ENCODE measurements at regions not wholly inside any gene's neighbourhood (a gene's known extent, or its start where the extent isn't known, plus 50 kb on each side); places are given as distances from the start of the nearest gene placed in this dataset.
"Not testable (repeated sequence)": the region's sequence is repeated elsewhere in the genome, so short reads cannot be mapped to it uniquely, and the experiment has no call there.

GRCh38 chr7:91787931-91788330, 92.6 kb downstream of the MTERF1 start:
- no peaks in the 10 kb centered on the region for H3K36me3 ChIP-seq (ENCODE audit: low read depth, missing control alignments)
- DNase-seq, result no peak
- no peak overlapping the region for H3K27ac ChIP-seq
- intact Hi-C loops (cut with DNase I; ENCODE audit: low total_unique reads), result no loop called here
- H3K4me3 ChIP-seq, result no peak overlapping the region
- TF ChIP-seq CTCF (IDR thresholded peaks at IDR 0.05), result no peak
- TF ChIP-seq POLR2A (IDR thresholded peaks at IDR 0.05), result no peak
- 62 to 72% methylated on average over 2 of the region's 2 CpGs for WGBS, 2 donors
- H3K4me1 ChIP-seq, result no peaks in the 10 kb centered on the region
- H3K27me3 ChIP-seq, result no peaks in the 10 kb centered on the region
- H3K9me3 ChIP-seq, result no peaks in the 10 kb centered on the region

- DNase-seq, result no peak
- H3K27ac ChIP-seq, result no peak overlapping the region
- H3K27me3 ChIP-seq, result no peaks in the 10 kb centered on the region
- H3K4me3 ChIP-seq, result no peak overlapping the region
- H3K9me3 ChIP-seq, result no peaks in the 10 kb centered on the region
- 87 to 95% methylated on average over 2 of the region's 2 CpGs for WGBS, 2 donors
- intact Hi-C loops (cut with DNase I; ENCODE audit: low total_unique reads), result no loop called here
- H3K4me1 ChIP-seq, result no peaks in the 10 kb centered on the region
- TF ChIP-seq POLR2A (IDR thresholded peaks at IDR 0.05) (no peak), CTCF (IDR thresholded peaks at IDR 0.05) (no peak)
- no peaks in the 10 kb centered on the region for H3K36me3 ChIP-seq (ENCODE audit: low read depth, missing control alignments)
Observed at GRCh38 chr7:91789086-91789485, 91.4 kb downstream of the MTERF1 start.

- H3K4me1 ChIP-seq, result no peaks in the 10 kb centered on the region
- WGBS, 2 donors, result 42 to 77% methylated on average over 1 of the region's 1 CpG
- DNase-seq, result no peak
- TF ChIP-seq CTCF (IDR thresholded peaks at IDR 0.05) (no peak), POLR2A (IDR thresholded peaks at IDR 0.05) (no peak)
- H3K4me3 ChIP-seq, result no peak overlapping the region
- H3K36me3 ChIP-seq (ENCODE audit: low read depth, missing control alignments), result no peaks in the 10 kb centered on the region
- H3K27ac ChIP-seq, result no peak overlapping the region
- H3K9me3 ChIP-seq, result no peaks in the 10 kb centered on the region
- H3K27me3 ChIP-seq, result no peaks in the 10 kb centered on the region
- intact Hi-C loops (cut with DNase I; ENCODE audit: low total_unique reads), result no loop called here
Observed at GRCh38 chr7:91789558-91789957, 90.9 kb downstream of the MTERF1 start.

GRCh38 chr7:91790646-91791045, 89.9 kb downstream of the MTERF1 start:
- intact Hi-C loops (cut with DNase I; ENCODE audit: low total_unique reads), result not testable (repeated sequence)

GRCh38 chr7:91796122-91796521, 84.4 kb downstream of the MTERF1 start:
- Histone ChIP-seq H3K4me3 (no peak overlapping the region), H3K9me3 (no peaks in the 10 kb centered on the region), H3K36me3 (ENCODE audit: low read depth, missing control alignments) (no peaks in the 10 kb centered on the region), H3K27ac (no peak overlapping the region), H3K27me3 (no peaks in the 10 kb centered on the region), H3K4me1 (no peaks in the 10 kb centered on the region)
- TF ChIP-seq CTCF (IDR thresholded peaks at IDR 0.05) (no peak), POLR2A (IDR thresholded peaks at IDR 0.05) (no peak)
- 91 to 94% methylated on average over 3 of the region's 3 CpGs for WGBS, 2 donors
- no peak for DNase-seq
- intact Hi-C loops (cut with DNase I; ENCODE audit: low total_unique reads), result no loop called here

More at GRCh38 chr7:91790646-91791045, 89.9 kb downstream of the MTERF1 start:
- H3K27me3 ChIP-seq; DNase-seq; H3K27ac ChIP-seq; H3K36me3 ChIP-seq (ENCODE audit: low read depth, missing control alignments); H3K9me3 ChIP-seq; H3K4me1 ChIP-seq; H3K4me3 ChIP-seq: not testable (repeated sequence)
- 90 to 96% methylated on average over 8 to 10 of the region's 10 CpGs for WGBS, 2 donors
